GM12878 (cell line): ENCODE measurements at regions not wholly inside any gene's neighbourhood (a gene's known extent, or its start where the extent isn't known, plus 50 kb on each side); places are given as distances from the start of the nearest gene placed in this dataset.

ENCODE experiments used
- ATAC-seq: fragments of 200-7000 bp; cut with Tn5 transposase; 3 replicates; pipeline ENCODE4 v1.9.1; 2020; ENCODE audit warnings: mild to moderate bottlenecking, moderate library complexity
- BruUV-seq: library from RNA; stranded (reverse); fragments of 400-500 nt; replicated peaks from 2 replicates; lab custom pipeline; 2021; lab: Mats Ljungman, UMichigan
- CTCF ChIA-PET: fragments of 300-600 bp; sonication (Branson Sonifier 250); formaldehyde crosslinking; extraction: SDS; loops from one replicate; lab custom pipeline; 2021; ENCODE audit warnings: inconsistent platforms; lab: Yijun Ruan, JAX
- POLR2A ChIA-PET: fragments of 350-600 bp; formaldehyde crosslinking; extraction: SDS; loops from one replicate; lab custom pipeline; 2021; ENCODE audit warnings: inconsistent platforms; lab: Charles Lee
- RAD21 ChIA-PET: fragments of 300-600 bp; sonication (Branson Sonifier 250); formaldehyde crosslinking; loops from one replicate; lab custom pipeline; 2023; ENCODE audit warnings: antibody characterized with exemption; ENCODE audit not compliant: unreplicated experiment; lab: Charles Lee
- SMC1A ChIA-PET: fragments of 300-600 bp; sonication (Branson Sonifier 250); formaldehyde crosslinking; loops from one replicate; lab custom pipeline; 2023; ENCODE audit not compliant: unreplicated experiment, uncharacterized antibody; lab: Charles Lee
- DNase-seq: peaks from one replicate; pipeline ENCODE4 v3.0.0-alpha.2; 2011; ENCODE audit warnings: low read depth, low spot score
- FAIRE-seq: peaks from 3 replicates; lab custom pipeline; 2011; peaks lifted over from hg19 to GRCh38; lab: Jason Lieb, UNC
- H2AFZ ChIP-seq: 2 replicates; pipeline ENCODE4 v1.6.0; 2011; ENCODE audit warnings: low read depth, low read length, control low read depth; ENCODE audit not compliant: control insufficient read depth
- H3K27ac ChIP-seq: 2 replicates; pipeline ENCODE4 v1.5.1; 2011; ENCODE audit warnings: control low read depth; ENCODE audit not compliant: control insufficient read depth, insufficient read depth
- H3K27me3 ChIP-seq, 2 experiments: replicated peaks in 1 of 2; 2 replicates each; pipeline versions ENCODE4 v1.6.0 to v1.6.1; 2011; ENCODE audit warnings: low read length in 1 of 2; ENCODE audit not compliant: control insufficient read depth in 2 of 2, insufficient read depth in 2 of 2
- H3K36me3 ChIP-seq, 2 experiments: 2 replicates each; pipeline ENCODE4 v1.5.1; 2011; ENCODE audit warnings: low read length in 1 of 2; ENCODE audit not compliant: control insufficient read depth in 2 of 2, insufficient read depth in 2 of 2
- H3K4me1 ChIP-seq: 2 replicates; pipeline ENCODE4 v1.6.1; 2011; ENCODE audit warnings: mild to moderate bottlenecking, low read length, moderate library complexity, mixed read lengths; ENCODE audit not compliant: control insufficient read depth, insufficient read depth
- H3K4me2 ChIP-seq: 2 replicates; pipeline ENCODE4 v1.6.0; 2011; ENCODE audit warnings: control low read depth; ENCODE audit not compliant: control insufficient read depth, insufficient read depth
- H3K4me3 ChIP-seq: fragments of 200-600 bp; sonication (generic); 2 replicates; pipeline ENCODE4 v1.5.1; 2016
- H3K79me2 ChIP-seq: 2 replicates; pipeline ENCODE4 v1.6.0; 2011; ENCODE audit warnings: low read length; ENCODE audit not compliant: control insufficient read depth, insufficient read depth
- H3K9ac ChIP-seq: 2 replicates; pipeline ENCODE4 v1.8.0; 2011; ENCODE audit warnings: low read length, control low read depth, mixed read lengths; ENCODE audit not compliant: control insufficient read depth, insufficient read depth
- H3K9me3 ChIP-seq: replicated peaks from 3 replicates; pipeline ENCODE4 v1.5.1; 2011; ENCODE audit warnings: mild to moderate bottlenecking, low read length; ENCODE audit not compliant: control insufficient read depth, insufficient read depth
- H4K20me1 ChIP-seq: 2 replicates; pipeline ENCODE4 v1.6.0; 2011; ENCODE audit not compliant: control insufficient read depth, insufficient read depth
- CEBPB ChIP-seq, 2 experiments: fragments of 150-350 bp in 1 of 2; IDR thresholded peaks; 2 replicates each; pipeline ENCODE4 v1.6.1; 2012 to 2014; ENCODE audit warnings: low read depth in 2 of 2, low read length in 2 of 2, borderline replicate concordance in 1 of 2, inconsistent platforms in 1 of 2
- GATAD2B ChIP-seq: fragments of 450-650 bp; conservative IDR thresholded peaks from 2 replicates; pipeline ENCODE4 v1.6.1; 2017; ENCODE audit warnings: low read depth, mild to moderate bottlenecking, moderate library complexity
- HCFC1 ChIP-seq: fragments of 150-350 bp; IDR thresholded peaks from 2 replicates; pipeline ENCODE4 v1.6.1; 2014; ENCODE audit warnings: low read length
- HDAC2 ChIP-seq: fragments of 200-600 bp; sonication (generic); IDR thresholded peaks from 2 replicates; pipeline ENCODE4 v1.6.1; 2017
- IRF4 ChIP-seq: IDR thresholded peaks from 2 replicates; pipeline ENCODE4 v1.6.1; 2011; ENCODE audit warnings: low read depth, low read length
- KLF5 ChIP-seq: fragments of 450-650 bp; IDR thresholded peaks from 2 replicates; pipeline ENCODE4 v1.6.1; 2014; ENCODE audit warnings: mild to moderate bottlenecking; ENCODE audit not compliant: partially characterized antibody
- NFXL1 ChIP-seq: fragments of 450-650 bp; IDR thresholded peaks from 2 replicates; pipeline ENCODE4 v1.6.1; 2017; ENCODE audit warnings: antibody characterized with exemption, mild to moderate bottlenecking, borderline replicate concordance
- NR2F1 ChIP-seq: fragments of 450-650 bp; conservative IDR thresholded peaks from 2 replicates; pipeline ENCODE4 v1.6.1; 2017; ENCODE audit warnings: mild to moderate bottlenecking
- SUPT20H ChIP-seq: IDR thresholded peaks from 2 replicates; pipeline ENCODE4 v1.6.1; 2011; ENCODE audit warnings: low read depth, mild to moderate bottlenecking, low read length, moderate library complexity, borderline replicate concordance; ENCODE audit not compliant: control insufficient read depth
- WRNIP1 ChIP-seq: IDR thresholded peaks from 2 replicates; pipeline ENCODE4 v1.6.1; 2011; ENCODE audit warnings: low read depth, low read length, improper control_type of control experiment, borderline replicate concordance
- ZBTB4 ChIP-seq: fragments of 450-650 bp; formaldehyde crosslinking; IDR thresholded peaks from 2 replicates; pipeline ENCODE4 v1.4.0; 2022; ENCODE audit warnings: mild to moderate bottlenecking, moderate library complexity
- ZBTB40 ChIP-seq: fragments of 450-650 bp; IDR thresholded peaks from 2 replicates; pipeline ENCODE4 v1.6.1; 2016; ENCODE audit warnings: mild to moderate bottlenecking, moderate library complexity, borderline replicate concordance
- ZNF24 ChIP-seq: fragments of 450-650 bp; IDR thresholded peaks from 2 replicates; pipeline ENCODE4 v1.6.1; 2017; ENCODE audit warnings: antibody characterized with exemption, mild to moderate bottlenecking
- ZNF622 ChIP-seq: fragments of 450-650 bp; IDR thresholded peaks from 2 replicates; pipeline ENCODE4 v1.6.1; 2017; ENCODE audit warnings: mild to moderate bottlenecking, inconsistent platforms
- WGBS: methylation state at CpG from one replicate; pipeline ENCODE4 v1.1.6; 2016; ENCODE audit warnings: low lambda C conversion rate; ENCODE audit not compliant: insufficient replicate concordance, insufficient coverage; ENCODE audit errors: missing lambda C conversion rate; 5-methylcytosine and 5-hydroxymethylcytosine counted together
- in situ Hi-C: fragments of 300-500 bp; cut with MboI; formaldehyde crosslinking; loops from 9 replicates; pipeline ENCODE4 v1.14.3; 2018; ENCODE audit warnings: mixed read lengths
- intact Hi-C: fragments of 100-400 bp; cut with micrococcal nuclease; formaldehyde crosslinking; loops from one replicate; pipeline ENCODE4 v1.14.2; 2022; ENCODE audit not compliant: unreplicated experiment
- TF ChIP-seq, protein P1 (sequence below): IDR thresholded peaks from 2 replicates; pipeline ENCODE4 v1.6.1; 2012; ENCODE audit warnings: low read depth, low read length, improper control_type of control experiment

- TF ChIP-seq ZBTB40 (no peak), ZBTB4 (CRISPR knock-in tag) (no peak)
These were observed 566.9 kb downstream of the PLCL1 start (continued) for GRCh38 chr2:198371329-198371728.

DNA sequence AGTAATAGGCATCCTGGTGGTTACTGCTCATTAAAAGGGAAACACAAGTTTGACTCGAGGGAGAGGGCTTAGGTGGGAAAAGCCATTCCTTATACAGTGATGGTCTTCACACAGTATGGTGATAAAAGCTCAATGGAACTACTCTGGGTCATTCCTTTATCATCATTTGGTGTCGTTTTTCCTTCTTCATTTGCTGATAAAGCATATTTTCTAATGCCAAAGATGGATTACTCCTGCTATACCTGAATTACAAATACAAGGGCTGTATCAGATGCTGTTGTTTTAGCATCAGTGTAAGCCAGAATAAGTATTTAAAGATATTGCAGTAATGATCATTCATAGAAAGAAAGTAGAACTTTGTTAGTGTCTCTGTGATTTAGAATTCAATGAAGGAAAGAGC lies 563.7 kb downstream of the PLCL1 start:
- POLR2A ChIA-PET = no interaction called here
- Histone ChIP-seq H3K4me3 (no peak overlapping the region), H3K4me1 (peaks cover 9% of the 10 kb centered on the region), H3K36me3 (no peaks in the 10 kb centered on the region), H2AFZ (no peak overlapping the region), H4K20me1 (peaks cover 3% of the 10 kb centered on the region; the same call in 1 of the 2 replicates), H3K9me3 (no peaks in the 10 kb centered on the region), H3K79me2 (no peaks in the 10 kb centered on the region), H3K27me3 (peaks cover 2 to 12% of the 10 kb centered on the region in 2 experiments; a peak in 2 of 4 replicates), H3K4me2 (no peak overlapping the region), H3K9ac (no peak overlapping the region), H3K27ac (no peak overlapping the region)
- ATAC-seq = no peak
- FAIRE-seq = no peak
- RAD21 ChIA-PET = interaction anchor here (1.2 kb wide), 1 partner anchor 1120 kb away, joined by 4 read pairs; no protein-coding TSS in a partner anchor
- WGBS = 0% methylated on average over 2 of the region's 2 CpGs
- SMC1A ChIA-PET = interaction anchor here (1.3 kb wide), 1 partner anchor 54 kb away, joined by 4 read pairs; no protein-coding TSS in a partner anchor
- intact Hi-C loops = no loop called here
- no TSS peak for BruUV-seq
- CTCF ChIA-PET = interaction anchor here (0.6 to 1.4 kb wide), 4 partner anchors 57 to 1118 kb away, joined by 3 to 4 read pairs (median 3); no protein-coding TSS in a partner anchor
- in situ Hi-C loops = no loop called here
- no peak for DNase-seq
- TF ChIP-seq GATAD2B = no peak
- TF ChIP-seq WRNIP1 = no peak
- TF ChIP-seq ZNF622 = no peak
- no peak for TF ChIP-seq HCFC1
- TF ChIP-seq, protein P1, sequence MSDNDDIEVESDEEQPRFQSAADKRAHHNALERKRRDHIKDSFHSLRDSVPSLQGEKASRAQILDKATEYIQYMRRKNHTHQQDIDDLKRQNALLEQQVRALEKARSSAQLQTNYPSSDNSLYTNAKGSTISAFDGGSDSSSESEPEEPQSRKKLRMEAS = no peak
- no peak for TF ChIP-seq NFXL1
- TF ChIP-seq NR2F1 = no peak
- no peak for TF ChIP-seq KLF5
- no peak for TF ChIP-seq HDAC2
- TF ChIP-seq SUPT20H = no peak
- TF ChIP-seq CEBPB (IDR thresholded peaks at IDR 0.05; ENCODE audit: borderline replicate concordance in 1 of 2, low read depth in 2 of 2, low read length in 2 of 2) = no peak
- TF ChIP-seq ZNF24 = no peak
- TF ChIP-seq IRF4 = no peak
